Liver (tissue), 8 donors: ENCODE measurements at regions not wholly inside any gene's neighbourhood (a gene's known extent, or its start where the extent isn't known, plus 50 kb on each side); places are given as distances from the start of the nearest gene placed in this dataset.

ENCODE experiments used
- DNase-seq: peaks from one replicate; pipeline ENCODE4 v3.0.0-alpha.2; 2017; ENCODE audit warnings: low spot score
- H3K27ac ChIP-seq, 2 donors: one replicate each; pipeline ENCODE4 v1.7.0; 2013; ENCODE audit warnings: inconsistent platforms in 2 of 2, low read length in 2 of 2, control low read depth in 1 of 2, low read depth in 1 of 2, mild to moderate bottlenecking in 1 of 2
- H3K27me3 ChIP-seq, 4 donors: one replicate each; pipeline versions ENCODE4 v1.6.1 to v1.7.0; 2013; ENCODE audit warnings: low read length in 3 of 4, inconsistent platforms in 1 of 4, mild to moderate bottlenecking in 1 of 4, moderate library complexity in 1 of 4; ENCODE audit not compliant: control insufficient read depth in 4 of 4, insufficient read depth in 4 of 4
- H3K36me3 ChIP-seq, 4 donors: one replicate each; pipeline versions ENCODE4 v1.6.1 to v1.7.0; 2013; ENCODE audit warnings: low read length in 3 of 4, mild to moderate bottlenecking in 3 of 4, low read depth in 1 of 4, moderate library complexity in 1 of 4; ENCODE audit not compliant: control insufficient read depth in 4 of 4, insufficient read depth in 3 of 4
- H3K4me1 ChIP-seq, 4 donors: one replicate each; pipeline versions ENCODE4 v1.6.1 to v1.7.0; 2013; ENCODE audit warnings: low read length in 3 of 4, mild to moderate bottlenecking in 3 of 4, moderate library complexity in 1 of 4; ENCODE audit not compliant: control insufficient read depth in 4 of 4, insufficient read depth in 4 of 4
- H3K4me3 ChIP-seq, 3 donors: one replicate each; pipeline versions ENCODE4 v1.6.1 to v1.7.0; 2013; ENCODE audit warnings: low read length in 3 of 3, control low read depth in 1 of 3, low read depth in 1 of 3, mild to moderate bottlenecking in 1 of 3
- H3K9ac ChIP-seq, 2 donors: one replicate each; pipeline ENCODE4 v1.7.0; 2013; ENCODE audit warnings: low read length in 2 of 2, mild to moderate bottlenecking in 2 of 2, moderate library complexity in 2 of 2, control low read depth in 1 of 2, low read depth in 1 of 2
- H3K9me3 ChIP-seq, 4 donors: one replicate each; pipeline versions ENCODE4 v1.6.1 to v1.7.0; 2013; ENCODE audit warnings: low read length in 3 of 4; ENCODE audit not compliant: control insufficient read depth in 4 of 4
- CTCF ChIP-seq: fragments of 150-350 bp; IDR thresholded peaks from 2 replicates; pipeline ENCODE4 v1.5.1; 2017; ENCODE audit warnings: improper control_type of control experiment, low read depth, low read length; ENCODE audit not compliant: missing input control
- FOXA1 ChIP-seq: IDR thresholded peaks from 2 replicates; pipeline ENCODE4 v1.6.1; 2016; ENCODE audit warnings: antibody characterized with exemption
- FOXA2 ChIP-seq: IDR thresholded peaks from 2 replicates; pipeline ENCODE4 v1.6.1; 2016; ENCODE audit warnings: antibody characterized with exemption
- GABPA ChIP-seq, 2 donors: IDR thresholded peaks in 1 of 2; conservative IDR thresholded peaks in 1 of 2; 2 replicates each; pipeline ENCODE4 v1.6.1; 2016; ENCODE audit warnings: antibody characterized with exemption in 2 of 2, mild to moderate bottlenecking in 1 of 2, moderate library complexity in 1 of 2
- HNF4A ChIP-seq, 2 donors: conservative IDR thresholded peaks; 2 replicates each; pipeline ENCODE4 v1.6.1; 2016; ENCODE audit warnings: antibody characterized with exemption in 2 of 2, mild to moderate bottlenecking in 2 of 2
- HNF4G ChIP-seq: IDR thresholded peaks from 2 replicates; pipeline ENCODE4 v1.6.1; 2016; ENCODE audit warnings: antibody characterized with exemption
- JUND ChIP-seq, 2 donors: IDR thresholded peaks; 2 replicates each; pipeline ENCODE4 v1.6.1; 2016; ENCODE audit warnings: antibody characterized with exemption in 2 of 2
- NR2F2 ChIP-seq: IDR thresholded peaks from 2 replicates; pipeline ENCODE4 v1.6.1; 2016; ENCODE audit warnings: antibody characterized with exemption
- REST ChIP-seq: IDR thresholded peaks from 2 replicates; pipeline ENCODE4 v1.6.1; 2016; ENCODE audit warnings: antibody characterized with exemption, mild to moderate bottlenecking
- RXRA ChIP-seq, 2 donors: IDR thresholded peaks; 2 replicates each; pipeline ENCODE4 v1.6.1; 2017 to 2018; ENCODE audit warnings: antibody characterized with exemption in 2 of 2, mild to moderate bottlenecking in 1 of 2
- YY1 ChIP-seq: IDR thresholded peaks from 2 replicates; pipeline ENCODE4 v1.6.1; 2016; ENCODE audit warnings: antibody characterized with exemption, mild to moderate bottlenecking
- ZBTB33 ChIP-seq: IDR thresholded peaks from 2 replicates; pipeline ENCODE4 v1.6.1; 2016; ENCODE audit warnings: antibody characterized with exemption
- WGBS: extraction: QIAGEN DNeasy Blood & Tissue Kit; methylation state at CpG from one replicate; pipeline ENCODE4 v1.1.7; 2013; 5-methylcytosine and 5-hydroxymethylcytosine counted together
- donor health status: healthy.
- donor health status: healthy.
- donor health status: healthy.
- donor health status: healthy.
- donor health status: healthy.

- 59% methylated on average over 7 of the region's 7 CpGs for WGBS
Measured at GRCh38 chr10:7467031-7467667, 56.3 kb upstream of the SFMBT2 start.

More at GRCh38 chr10:7467031-7467667, 56.3 kb upstream of the SFMBT2 start:
- H3K36me3 ChIP-seq: no peaks in the 10 kb centered on the region
- H3K9ac ChIP-seq: no peak overlapping the region
- no peaks in the 10 kb centered on the region for H3K4me1 ChIP-seq
- no peak for DNase-seq
- H3K27ac ChIP-seq: no peak overlapping the region
- H3K27me3 ChIP-seq: peaks cover 0 to 2% (median 0%) of the 10 kb centered on the region in 4 donors
- no peak overlapping the region for H3K4me3 ChIP-seq
- no peaks in the 10 kb centered on the region for H3K9me3 ChIP-seq
- TF ChIP-seq JUND (IDR thresholded peaks at IDR 0.05): no peak
- TF ChIP-seq HNF4A (conservative IDR thresholded peaks at IDR 0.05): no peak
- no peak for TF ChIP-seq FOXA2
- TF ChIP-seq NR2F2: no peak
- no peak for TF ChIP-seq HNF4G
- no peak for TF ChIP-seq RXRA (IDR thresholded peaks at IDR 0.05)
- no peak for TF ChIP-seq ZBTB33
- no peak for TF ChIP-seq GABPA (IDR thresholded peaks at IDR 0.05 in 1 of 2, conservative IDR thresholded peaks at IDR 0.05 in 1 of 2)
- no peak for TF ChIP-seq YY1
- TF ChIP-seq CTCF: no peak
- TF ChIP-seq FOXA1: no peak
- TF ChIP-seq REST: no peak
